ENCODE measurements at regions not wholly inside any gene's neighbourhood (a gene's known extent, or its start where the extent isn't known, plus 50 kb on each side); places are given as distances from the start of the nearest gene placed in this dataset.
"Not testable (repeated sequence)": the region's sequence is repeated elsewhere in the genome, so short reads cannot be mapped to it uniquely, and the experiment has no call there.

DNA sequence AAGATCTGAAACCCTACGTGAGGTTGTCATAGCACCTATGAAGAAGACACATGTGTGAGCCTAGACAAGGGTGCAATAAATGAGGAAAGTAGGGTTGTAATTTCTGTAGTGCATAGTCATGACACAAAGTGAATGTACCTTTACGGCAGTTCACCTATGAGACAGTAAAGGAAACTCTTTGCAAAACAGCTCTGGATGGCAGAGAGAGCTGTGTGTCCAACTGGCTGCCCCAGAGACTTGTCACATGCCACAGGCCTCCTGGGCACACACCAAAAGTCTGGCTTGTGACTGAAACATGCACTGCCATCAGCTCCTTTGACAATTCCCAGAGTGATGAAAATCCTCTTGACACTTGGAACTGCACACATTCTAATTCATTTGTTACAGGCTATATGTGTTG lies 90.7 kb upstream of the NAMPT start:
- no peak for DNase-seq

DNA sequence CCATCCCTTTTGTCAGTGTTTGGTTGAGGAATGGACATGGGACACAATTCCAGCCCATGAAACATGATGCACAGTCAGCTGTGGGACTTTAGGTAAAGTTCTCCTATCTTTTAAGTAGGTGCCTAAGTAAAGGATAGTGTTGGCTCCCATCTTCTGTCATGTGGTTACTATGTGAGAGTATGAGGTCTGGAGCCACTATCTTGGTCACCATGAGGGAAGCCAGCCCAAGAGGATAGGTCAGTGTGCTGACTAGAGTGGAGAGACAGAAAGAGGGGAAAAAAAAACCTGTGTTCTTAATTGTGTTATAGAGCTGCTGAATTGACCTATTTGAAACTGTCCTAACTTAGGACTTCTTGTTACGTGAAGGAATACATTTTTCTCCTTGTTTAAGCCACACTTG lies 89.7 kb upstream of the NAMPT start:
- no peak for DNase-seq

DNA sequence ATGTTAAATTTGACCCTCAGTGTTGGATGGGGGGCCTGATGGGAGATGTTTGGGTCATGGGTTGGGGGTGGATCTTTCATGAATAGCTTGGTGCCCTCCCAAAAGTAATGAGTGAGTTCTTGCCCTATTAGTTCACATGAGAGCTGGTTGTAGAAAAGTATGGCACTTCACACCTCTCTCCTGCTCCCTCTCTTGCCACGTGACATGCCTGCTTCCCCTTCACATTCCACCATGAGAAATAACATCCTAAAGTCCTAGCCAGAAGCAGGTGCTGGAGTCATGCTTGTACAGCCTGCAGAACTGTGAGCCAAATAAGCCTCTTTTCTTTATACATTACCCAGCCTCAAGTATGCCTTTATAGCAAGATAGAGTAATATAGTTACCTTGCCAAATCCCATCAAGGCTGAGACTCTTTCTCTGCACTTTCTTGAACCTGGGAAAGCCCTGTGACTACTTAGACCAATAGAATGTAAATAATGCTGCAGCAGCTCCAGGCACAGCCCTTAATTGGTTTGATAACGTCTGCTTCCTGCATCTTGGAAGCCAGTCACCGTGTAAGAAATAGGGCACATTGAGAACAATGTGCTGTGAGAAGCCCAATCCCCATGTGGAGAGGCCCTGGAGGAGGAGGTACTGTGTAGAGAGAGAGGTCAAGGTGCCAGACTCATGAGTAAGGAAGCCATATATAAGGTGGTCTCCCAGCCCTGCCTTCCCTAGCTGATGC lies 88.0 kb upstream of the NAMPT start:
- DNase-seq: no peak

DNA sequence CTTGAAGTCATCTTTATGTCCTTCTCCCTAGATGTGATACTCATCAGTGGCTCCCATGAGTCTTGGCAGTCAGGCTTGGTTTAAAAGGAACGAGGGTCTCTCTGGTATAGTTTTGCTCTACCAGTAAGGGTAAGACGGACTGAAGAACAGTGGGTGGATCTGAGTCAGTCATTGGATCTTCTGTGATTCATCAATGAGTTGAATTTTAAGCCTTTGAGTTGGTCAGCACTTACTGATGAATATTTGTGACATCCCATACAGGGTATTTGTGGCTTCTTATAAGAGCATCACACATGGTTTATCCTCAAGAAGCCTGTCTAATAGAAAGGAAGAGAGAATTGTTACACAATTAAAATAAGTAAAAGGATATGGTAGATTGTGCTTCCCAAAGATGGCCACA lies 87.3 kb upstream of the NAMPT start:
- no peak for DNase-seq

DNA sequence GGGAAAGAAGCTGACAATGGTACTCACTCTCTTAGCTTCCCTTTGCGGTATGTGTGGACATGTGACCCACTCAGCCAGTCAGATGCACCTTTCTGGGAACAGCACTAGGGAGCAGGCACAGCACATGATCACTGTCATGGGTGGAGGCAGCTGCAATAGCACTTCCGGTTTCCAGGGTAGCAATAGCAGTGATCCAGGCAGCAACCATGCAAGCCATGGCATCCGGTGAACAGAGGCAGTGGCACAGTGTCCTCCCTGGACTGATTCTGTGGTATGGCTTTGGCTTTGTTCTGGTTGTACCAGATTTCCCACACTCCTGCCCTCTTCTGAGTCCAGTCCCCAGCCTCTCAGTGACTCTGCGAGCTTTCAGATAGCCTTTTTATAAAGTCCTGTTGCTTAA lies 86.8 kb upstream of the NAMPT start:
- no peak for DNase-seq

DNA sequence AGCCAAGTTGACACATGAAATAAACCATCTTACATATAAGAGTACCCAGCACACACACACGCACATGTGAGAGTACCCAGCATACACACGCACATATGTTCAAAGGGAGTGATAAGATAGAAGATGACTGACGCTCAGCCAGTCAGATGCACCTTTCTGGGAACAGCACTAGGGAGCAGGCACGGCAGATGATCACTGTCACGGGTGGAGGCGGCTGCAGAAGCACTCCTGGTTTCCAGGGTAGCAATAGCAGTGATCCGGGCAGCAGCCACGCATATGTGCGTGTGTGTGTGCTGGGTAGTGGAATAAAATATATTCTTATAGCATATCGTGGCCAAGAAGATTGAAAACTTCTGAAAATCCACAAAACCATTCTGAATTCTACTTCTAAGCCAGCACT lies 85.8 kb upstream of the NAMPT start:
- DNase-seq: no peak

DNA sequence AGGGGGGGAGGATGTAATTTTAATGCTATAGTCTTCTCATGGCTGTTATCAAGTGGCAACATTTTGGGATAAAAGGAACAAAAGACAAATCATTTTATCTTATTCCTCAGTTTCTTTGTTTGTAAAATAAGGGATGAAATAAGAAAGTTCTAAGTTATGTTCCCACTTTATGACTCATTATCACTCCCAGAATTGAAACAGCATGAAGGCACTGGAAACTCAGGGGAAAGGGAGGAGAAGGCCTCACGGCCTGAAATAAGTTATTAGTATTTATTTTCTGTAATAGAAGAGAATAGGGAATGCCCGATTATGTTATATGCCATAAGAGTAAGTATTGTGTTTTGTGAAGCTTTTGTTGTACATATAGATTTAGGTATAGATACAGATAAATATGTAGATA lies 85.0 kb upstream of the NAMPT start:
- no peak for DNase-seq

DNA sequence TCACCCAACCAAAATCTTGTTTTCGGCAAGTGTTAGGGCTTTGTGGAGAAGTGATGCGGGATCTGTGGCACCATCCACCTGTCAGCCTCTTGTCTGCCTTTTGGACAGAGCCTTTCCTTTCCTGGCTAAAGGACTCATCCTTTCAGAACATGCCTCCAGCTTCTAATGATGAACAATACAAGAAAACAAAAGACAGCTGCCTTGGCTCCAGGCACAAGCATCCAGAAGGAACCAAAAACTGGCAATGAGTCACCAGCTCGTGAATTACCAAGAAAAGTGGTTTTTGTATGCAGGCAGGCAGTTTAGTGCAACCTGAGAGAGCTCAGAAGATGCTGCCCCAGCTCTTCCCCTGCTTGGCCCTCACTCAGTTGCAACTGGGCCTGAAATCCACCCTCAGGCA lies 84.6 kb upstream of the NAMPT start:
- DNase-seq: no peak

DNA sequence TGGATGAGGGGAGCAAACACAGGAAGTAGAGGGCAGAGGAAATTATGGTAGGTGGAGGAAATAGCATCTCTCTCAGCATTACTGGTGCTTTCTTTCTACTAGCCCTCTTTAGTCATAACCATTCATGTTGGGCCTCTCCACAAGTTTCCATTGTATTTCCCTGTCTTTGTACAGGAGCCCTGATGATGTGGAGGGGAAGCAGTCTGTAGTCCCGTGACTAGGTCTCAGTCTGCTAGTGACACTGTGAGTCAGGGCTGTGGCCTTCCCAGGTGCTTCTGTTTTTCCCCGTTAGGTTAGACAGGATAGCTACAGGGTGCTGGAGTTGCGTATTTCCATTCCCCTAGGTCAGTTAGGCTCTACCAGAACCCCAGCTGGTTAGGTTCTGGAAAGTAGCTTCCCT lies 82.9 kb upstream of the NAMPT start:
- no peak for DNase-seq

DNA sequence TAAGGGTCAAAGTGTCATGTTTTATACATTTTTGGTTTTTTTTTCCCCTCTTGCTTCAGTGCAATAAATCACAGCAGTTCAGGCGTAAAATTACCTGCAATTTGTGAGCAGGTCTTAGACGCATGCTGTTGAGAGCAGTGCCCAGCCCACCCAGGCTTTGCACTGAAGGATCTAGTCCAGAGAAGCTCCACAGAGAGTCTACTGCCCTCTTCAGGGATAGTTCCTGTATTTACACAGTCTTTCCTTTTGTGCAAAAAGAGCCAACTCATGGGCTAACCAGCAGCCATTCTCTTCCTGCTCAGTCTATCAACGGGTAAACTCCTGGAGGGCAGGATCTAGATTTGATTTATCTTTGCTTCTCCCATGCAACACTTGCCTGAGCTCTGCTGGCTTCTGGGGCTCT lies 82.2 kb upstream of the NAMPT start:
- no peak for DNase-seq

DNA sequence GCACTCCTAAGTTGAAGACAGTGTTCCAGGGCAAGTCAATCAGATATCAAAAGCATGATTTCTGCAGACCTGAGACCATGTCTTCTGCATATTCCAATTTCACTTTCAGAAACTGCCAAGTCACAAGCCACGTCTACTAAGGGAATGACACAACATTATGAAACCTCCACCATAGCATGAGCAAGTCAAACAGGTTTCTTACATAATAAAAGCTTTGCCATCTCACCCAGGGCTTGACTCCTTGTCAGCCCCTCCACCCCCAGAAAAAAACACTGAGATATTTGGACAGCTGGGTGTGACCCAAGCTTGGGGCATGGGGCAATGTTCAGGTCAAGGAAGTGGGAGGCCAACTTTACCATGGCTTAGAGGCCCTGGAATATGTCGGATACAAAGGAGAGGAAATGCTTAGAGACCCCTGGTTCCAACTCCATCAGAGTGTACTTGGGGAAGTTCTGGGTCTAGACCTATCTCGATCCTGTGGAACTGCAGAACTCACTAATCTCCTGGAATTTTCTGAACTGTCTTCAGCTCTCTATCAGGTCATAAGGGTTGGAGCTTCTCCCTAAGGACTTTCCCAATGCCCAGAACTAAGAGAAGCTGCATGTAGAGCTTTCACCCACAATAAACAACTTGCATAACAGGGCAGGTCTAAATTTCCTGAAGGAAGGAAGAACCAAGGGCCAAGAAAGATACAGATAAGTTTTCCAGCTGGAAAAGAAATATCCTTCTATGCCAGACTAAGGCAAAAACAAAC lies 80.6 kb upstream of the NAMPT start:
- DNase-seq: no peak

DNA sequence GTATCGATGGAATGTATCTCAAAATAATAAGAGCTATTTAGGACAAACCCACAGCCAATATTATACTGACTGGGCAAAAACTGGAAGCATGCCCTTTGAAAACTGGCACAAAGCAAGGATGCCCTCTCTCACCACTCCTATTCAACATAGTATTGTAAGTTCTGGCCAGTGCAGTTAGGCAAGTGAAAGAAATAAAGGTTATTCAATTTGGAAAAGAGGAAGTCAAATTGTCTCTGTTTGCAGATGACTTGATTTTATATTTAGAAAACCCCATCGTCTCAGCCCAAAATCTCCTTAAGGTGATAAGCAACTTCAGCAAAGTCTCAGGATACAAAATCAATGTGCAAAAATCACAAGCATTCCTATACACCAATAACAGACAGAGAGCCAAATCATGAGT lies 77.7 kb upstream of the NAMPT start:
- not testable (repeated sequence) for DNase-seq

DNA sequence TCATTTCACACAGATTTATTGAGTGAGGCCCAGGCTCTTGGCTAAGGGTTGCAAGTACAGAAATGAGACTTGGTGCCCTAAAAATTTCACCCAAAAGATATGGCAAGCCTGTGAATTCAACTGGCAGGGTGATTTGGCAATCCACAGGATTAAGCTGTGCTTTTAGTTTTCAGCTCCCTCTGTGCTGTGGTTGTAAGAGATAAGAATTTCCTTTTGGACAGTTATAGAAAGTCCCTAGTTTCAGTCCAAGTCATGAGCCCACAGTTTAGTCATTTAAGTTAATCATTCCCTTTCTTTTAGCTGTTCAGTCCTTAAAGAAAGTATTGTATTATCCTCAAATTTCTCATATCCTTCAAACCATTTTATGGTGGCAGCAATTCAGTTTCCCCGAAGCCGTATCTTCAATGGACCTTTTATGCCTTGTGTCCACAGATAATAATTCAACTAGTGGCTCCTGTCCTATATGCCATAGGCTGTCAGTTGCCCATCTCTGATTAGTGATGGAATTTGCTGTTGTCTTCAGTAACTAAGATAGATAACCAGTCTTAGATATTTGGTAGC lies 73.4 kb upstream of the NAMPT start:
- DNase-seq: no peak

DNA sequence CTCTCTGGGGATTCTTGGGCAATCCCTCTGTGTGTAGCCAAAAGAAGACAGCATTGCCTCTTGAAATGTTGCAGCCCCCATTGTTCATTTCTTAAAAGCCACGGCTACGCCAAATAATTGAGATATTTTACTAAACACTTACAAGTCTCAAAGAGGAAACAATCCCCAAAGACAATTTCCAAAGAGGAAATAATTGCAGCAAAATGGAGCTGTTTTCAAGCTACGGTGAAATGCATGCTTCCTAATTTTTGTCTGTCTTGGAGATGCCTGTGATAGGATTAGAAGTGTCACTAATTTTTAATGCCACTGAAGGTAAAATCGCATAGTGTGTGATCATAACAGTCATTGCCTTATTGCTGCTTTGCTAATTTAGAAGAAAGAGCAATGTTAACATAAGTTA lies 72.9 kb upstream of the NAMPT start:
- no peak for DNase-seq

DNA sequence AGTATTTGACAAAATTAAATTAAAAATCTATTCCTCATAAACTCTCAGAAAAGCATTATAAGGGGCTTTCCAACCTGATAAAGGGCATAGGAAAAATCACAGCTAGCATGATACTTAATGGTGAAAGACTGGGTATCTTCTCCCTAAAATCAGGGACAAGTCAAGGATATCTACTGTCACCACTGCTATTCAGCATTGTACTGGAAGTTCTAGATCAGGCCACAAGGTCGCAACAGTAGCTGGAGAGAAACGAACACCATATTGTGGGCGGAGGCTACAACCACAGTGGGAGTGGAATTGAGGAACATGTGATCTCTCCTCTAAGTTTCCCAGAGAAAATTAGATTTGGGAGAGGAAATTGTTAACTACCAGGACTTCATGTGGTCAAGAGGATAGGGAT lies 70.0 kb upstream of the NAMPT start:
- DNase-seq: no peak

DNA sequence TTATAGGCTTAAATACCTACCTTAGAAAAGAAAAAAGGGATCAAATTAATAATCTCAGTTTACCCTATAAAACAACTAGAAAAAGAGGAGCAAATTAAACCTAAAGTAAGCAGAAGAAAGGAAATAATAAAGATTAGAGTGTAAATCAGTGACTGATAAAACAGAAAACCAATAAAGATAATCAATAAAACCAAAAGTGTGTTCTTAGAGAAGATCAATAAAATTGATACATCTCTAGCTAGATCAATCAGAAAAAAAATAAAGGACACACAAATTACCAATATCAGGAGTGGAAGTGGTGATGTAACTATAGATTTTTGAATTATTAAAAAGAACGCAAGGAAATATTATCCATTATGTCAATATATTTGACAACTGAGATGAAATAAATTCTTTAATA lies 69.2 kb upstream of the NAMPT start:
- no peak for DNase-seq

DNA sequence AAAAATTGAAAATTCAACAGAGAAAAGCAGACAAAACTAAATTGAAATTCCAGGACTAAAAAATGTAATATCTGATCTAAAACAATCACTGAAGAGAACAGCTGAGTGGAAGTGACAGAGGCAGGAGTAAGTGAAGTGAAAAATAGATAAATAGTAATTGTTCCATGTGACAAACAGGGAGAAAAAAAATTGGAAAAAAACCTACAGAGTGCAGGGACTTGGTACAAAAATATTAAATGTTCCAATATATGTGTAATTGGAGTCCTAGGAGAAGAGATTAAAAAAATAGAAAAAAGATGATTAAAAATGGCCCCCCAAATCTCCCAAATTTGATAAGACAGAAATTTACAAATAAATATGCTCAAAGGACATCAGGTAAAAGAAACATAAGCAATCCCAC lies 63.4 kb upstream of the NAMPT start:
- no peak for DNase-seq

DNA sequence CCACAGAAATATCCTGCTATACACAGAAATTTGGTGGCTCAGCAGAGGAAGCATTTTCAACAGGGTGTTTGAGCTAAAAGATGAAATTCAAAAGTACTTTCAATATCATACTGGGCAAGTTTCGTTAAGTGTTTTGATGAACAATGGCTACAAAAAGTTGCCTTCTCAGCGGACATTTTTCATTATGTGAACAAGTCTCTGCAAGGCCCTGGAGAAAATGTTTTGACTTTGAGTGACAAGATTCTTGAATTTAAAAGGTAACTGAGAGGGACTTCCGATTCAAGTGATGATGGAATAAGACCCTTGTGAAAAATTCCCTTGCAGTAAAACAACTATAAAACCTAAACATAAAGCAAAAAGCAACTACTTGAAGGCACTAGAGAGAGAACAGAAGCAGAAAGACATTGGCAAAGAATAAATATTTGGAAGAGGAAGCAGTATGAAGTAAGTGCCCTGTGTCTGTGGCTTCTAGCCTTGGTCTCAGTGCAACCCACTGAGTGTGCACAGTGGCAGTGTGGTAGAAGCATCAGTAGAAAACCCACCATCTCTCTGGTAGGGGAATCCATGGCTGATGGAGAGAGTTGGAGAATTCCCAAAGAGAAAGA lies 62.5 kb upstream of the NAMPT start:
- DNase-seq: no peak

DNA sequence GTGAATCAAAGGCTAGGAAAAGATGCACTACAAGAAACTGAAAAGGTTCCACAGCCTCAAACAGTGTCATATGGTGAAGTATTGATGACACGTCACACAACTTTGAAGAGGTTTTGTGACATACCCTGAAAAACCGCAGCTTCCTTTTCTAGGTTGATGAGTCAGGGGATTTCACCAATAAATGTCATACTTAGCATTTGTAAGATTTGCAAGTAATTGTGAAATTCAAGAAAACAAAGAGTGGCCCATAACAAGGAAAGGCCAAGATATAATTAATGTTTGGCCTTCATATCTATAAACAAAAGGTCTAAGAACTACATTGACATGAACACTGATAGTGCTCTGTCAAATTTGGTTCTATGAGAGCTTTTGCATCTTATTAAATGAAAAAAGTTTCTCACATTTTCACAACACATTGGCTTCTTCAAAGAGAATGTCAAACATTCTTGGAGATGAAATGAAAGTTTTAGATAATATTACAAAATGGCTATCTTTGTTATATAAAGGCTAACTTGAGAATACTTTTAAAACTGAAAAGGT lies 62.0 kb upstream of the NAMPT start:
- no peak for DNase-seq

DNA sequence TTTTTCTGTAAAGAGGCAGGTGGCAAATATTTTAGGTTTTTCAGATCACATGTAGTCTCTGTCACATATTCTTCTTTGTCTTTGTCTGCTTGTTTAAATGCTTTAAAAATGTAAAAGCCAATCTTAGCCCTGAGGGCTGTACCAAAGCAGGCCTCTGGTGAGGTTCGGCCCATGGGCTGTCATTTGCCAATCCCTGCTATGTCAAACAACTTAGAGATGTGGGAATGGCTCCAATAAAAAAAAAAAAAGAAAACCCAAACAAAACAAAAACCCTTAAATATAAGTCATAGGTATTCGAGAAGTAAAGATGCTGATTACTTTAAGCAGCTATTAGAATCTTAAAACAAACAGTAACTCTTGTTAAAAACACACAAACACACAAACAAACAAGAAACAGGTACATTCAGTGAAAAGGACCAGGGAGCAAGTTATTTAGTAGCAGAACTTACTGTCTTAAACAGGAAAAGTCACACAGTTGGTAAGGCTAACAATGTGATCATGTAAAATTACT lies 61.4 kb upstream of the NAMPT start:
- DNase-seq: no peak

DNA sequence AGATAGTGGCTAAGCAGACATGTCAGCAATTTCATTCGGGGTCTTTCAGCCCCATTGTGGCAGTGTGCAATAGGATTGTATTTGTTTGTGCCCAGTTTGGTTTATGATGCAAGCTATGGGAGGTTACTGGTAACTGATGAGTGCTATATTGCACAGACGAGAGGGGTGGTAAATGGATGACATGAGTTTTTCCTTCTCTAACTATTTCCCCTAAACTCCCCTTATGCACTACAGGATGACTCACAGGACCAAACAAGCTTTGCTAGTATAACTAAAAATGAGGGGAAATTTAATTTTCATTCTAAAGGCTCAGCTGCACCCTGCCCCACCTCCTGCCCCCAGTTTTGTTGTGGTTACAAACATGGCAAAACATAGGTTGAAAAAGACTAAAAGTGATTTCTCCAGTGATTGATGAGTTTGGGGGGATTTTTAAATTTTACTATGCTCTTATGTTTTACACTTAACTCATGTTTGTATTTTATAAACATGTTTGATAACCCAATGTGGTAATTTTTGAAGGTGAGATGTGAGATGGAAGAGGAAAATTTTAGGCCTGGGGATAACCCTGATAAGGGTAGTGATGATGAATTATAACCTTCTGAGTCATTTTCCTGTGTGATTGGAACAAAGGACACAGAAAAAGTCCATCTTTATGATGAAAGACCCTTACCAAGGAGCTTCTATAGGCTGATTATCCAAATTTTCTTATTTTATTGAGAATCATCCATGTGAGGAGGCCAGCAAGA lies 60.8 kb upstream of the NAMPT start:
- no peak for DNase-seq

DNA sequence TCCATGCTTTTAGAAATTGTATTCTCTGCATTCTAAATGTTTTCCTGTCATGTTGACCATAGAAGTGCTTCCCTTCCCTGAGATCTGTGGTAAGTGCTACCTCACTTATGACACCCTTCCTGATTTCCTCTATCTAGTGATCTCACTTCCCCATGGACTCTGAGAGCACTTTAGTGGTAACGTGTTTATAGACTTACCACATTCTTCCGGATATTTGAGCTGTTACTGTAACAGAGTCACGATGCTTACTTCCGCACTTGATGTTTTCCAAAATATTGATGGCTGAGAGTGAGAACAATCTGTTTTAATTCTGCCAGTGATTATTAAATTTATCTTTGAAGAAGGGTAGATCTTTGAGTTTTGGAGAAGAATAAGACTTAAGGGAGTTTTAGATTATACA lies 60.1 kb upstream of the NAMPT start:
- no peak for DNase-seq

Data from skin of body (tissue), 1 donor.